HG03097 (cell line): ENCODE measurements at regions not wholly inside any gene's neighbourhood (a gene's known extent, or its start where the extent isn't known, plus 50 kb on each side); places are given as distances from the start of the nearest gene placed in this dataset.

Source experiments
- ATAC-seq: cut with Tn5 transposase; IDR thresholded peaks from one replicate; pipeline ENCODE4 v1.9.1; 2021; ENCODE audit not compliant: unreplicated experiment, low FRiP score

GRCh38 chr6:66772800-66773199 is 1065.8 kb upstream of the EYS start:
- ATAC-seq = no peak

GRCh38 chr6:66771626-66772025 is 1064.6 kb upstream of the EYS start:
- no peak for ATAC-seq

GRCh38 chr6:66751630-66752029 is 1044.6 kb upstream of the EYS start:
- no peak for ATAC-seq

- ATAC-seq = no peak
Observed at GRCh38 chr6:66740346-66740745, 1033.3 kb upstream of the EYS start.

- no peak for ATAC-seq
Observed at GRCh38 chr6:66735106-66735890, 1028.3 kb upstream of the EYS start.

GRCh38 chr6:66731310-66731709 is 1024.3 kb upstream of the EYS start:
- no peak for ATAC-seq

GRCh38 chr6:66725670-66726069 is 1018.6 kb upstream of the EYS start:
- no peak for ATAC-seq

- ATAC-seq = no peak
Observed at GRCh38 chr6:66717801-66718200, 1010.8 kb upstream of the EYS start.

GRCh38 chr6:66699385-66699784 is 992.4 kb upstream of the EYS start:
- ATAC-seq = no peak

- ATAC-seq = no peak
Observed at GRCh38 chr6:66689608-66690007, 982.6 kb upstream of the EYS start.

GRCh38 chr6:66687611-66688140 is 980.6 kb upstream of the EYS start:
- ATAC-seq = no peak

GRCh38 chr6:66675906-66676305 is 968.9 kb upstream of the EYS start:
- ATAC-seq = no peak

- ATAC-seq = no peak
Observed at GRCh38 chr6:66664112-66664511, 957.1 kb upstream of the EYS start.

GRCh38 chr6:66662721-66663507 is 955.9 kb upstream of the EYS start:
- ATAC-seq = no peak

- ATAC-seq = no peak
Observed at GRCh38 chr6:66662196-66662595, 955.2 kb upstream of the EYS start.

- no peak for ATAC-seq
Observed at GRCh38 chr6:66655420-66655819, 948.4 kb upstream of the EYS start.

GRCh38 chr6:66638518-66638917 is 931.5 kb upstream of the EYS start:
- ATAC-seq = no peak

- ATAC-seq = no peak
Observed at GRCh38 chr6:66638099-66638498, 931.1 kb upstream of the EYS start.

- ATAC-seq = no peak
Observed at GRCh38 chr6:66628917-66629316, 921.9 kb upstream of the EYS start.

GRCh38 chr6:66623050-66623449 is 916.0 kb upstream of the EYS start:
- ATAC-seq = no peak

- ATAC-seq = no peak
Observed at GRCh38 chr6:66605971-66606370, 898.9 kb upstream of the EYS start.

- no peak for ATAC-seq
Observed at GRCh38 chr6:66605011-66605410, 898.0 kb upstream of the EYS start.
